SK-N-SH treated with all-trans-retinoic acid at 6 μM for 48 hours (cell line): ENCODE measurements at regions not wholly inside any gene's neighbourhood (a gene's known extent, or its start where the extent isn't known, plus 50 kb on each side); places are given as distances from the start of the nearest gene placed in this dataset.

Experiments used
- BACH2 ChIP-seq: fragments of 250-450 bp; sonication (Bioruptor Pico); IDR thresholded peaks from 2 replicates; pipeline ENCODE4 v1.9.0; 2021; ENCODE audit warnings: mild to moderate bottlenecking, borderline replicate concordance
- CSDC2 ChIP-seq: fragments of 250-450 bp; sonication (Bioruptor Pico); IDR thresholded peaks from 2 replicates; pipeline ENCODE4 v1.5.0; 2020; ENCODE audit warnings: mild to moderate bottlenecking, moderate library complexity
- PPARA ChIP-seq: fragments of 250-450 bp; sonication (Bioruptor Pico); IDR thresholded peaks from 2 replicates; pipeline ENCODE4 v1.5.0; 2020; ENCODE audit warnings: mild to moderate bottlenecking, borderline replicate concordance
- RARB ChIP-seq: fragments of 250-450 bp; sonication (Bioruptor Pico); IDR thresholded peaks from 2 replicates; pipeline ENCODE4 v1.8.0; 2021; ENCODE audit warnings: mild to moderate bottlenecking, moderate library complexity
- TCF4 ChIP-seq: fragments of 250-450 bp; sonication (Bioruptor Pico); IDR thresholded peaks from 2 replicates; pipeline ENCODE4 v1.8.0; 2021; ENCODE audit warnings: mild to moderate bottlenecking, moderate library complexity, borderline replicate concordance
- ZC3H10 ChIP-seq: fragments of 250-450 bp; sonication (Bioruptor Pico); IDR thresholded peaks from 2 replicates; pipeline ENCODE4 v1.5.1; 2021; ENCODE audit warnings: mild to moderate bottlenecking, moderate library complexity
- ZFP30 ChIP-seq: fragments of 450-650 bp; formaldehyde crosslinking; IDR thresholded peaks from 2 replicates; pipeline ENCODE4 v1.5.0; 2022; ENCODE audit warnings: mild to moderate bottlenecking, moderate library complexity
- ZNF565 ChIP-seq: fragments of 450-650 bp; formaldehyde crosslinking; conservative IDR thresholded peaks from 2 replicates; pipeline ENCODE4 v1.5.0; 2020; ENCODE audit warnings: low read depth, mild to moderate bottlenecking, moderate library complexity
- ZNF8 ChIP-seq: fragments of 450-650 bp; formaldehyde crosslinking; IDR thresholded peaks from 2 replicates; pipeline ENCODE4 v1.5.0; 2020; ENCODE audit warnings: mild to moderate bottlenecking, moderate library complexity
- TF ChIP-seq, protein P1 (sequence below): fragments of 250-450 bp; sonication (Bioruptor Pico); IDR thresholded peaks from 2 replicates; pipeline ENCODE4 v1.5.1; 2020; ENCODE audit warnings: low read depth, mild to moderate bottlenecking, moderate library complexity
- TF ChIP-seq, protein P2 (sequence below): fragments of 250-450 bp; sonication (Bioruptor Pico); IDR thresholded peaks from 2 replicates; pipeline ENCODE4 v1.8.0; 2021; ENCODE audit warnings: low read depth, mild to moderate bottlenecking, moderate library complexity, borderline replicate concordance
- TF ChIP-seq, protein P3 (sequence below): fragments of 250-450 bp; sonication (Bioruptor Pico); IDR thresholded peaks from 2 replicates; pipeline ENCODE4 v1.8.0; 2020; ENCODE audit warnings: mild to moderate bottlenecking, moderate library complexity, borderline replicate concordance
- TF ChIP-seq, protein P4 (sequence below): fragments of 250-450 bp; sonication (Bioruptor Pico); IDR thresholded peaks from 2 replicates; pipeline ENCODE4 v1.5.1; 2021; ENCODE audit warnings: mild to moderate bottlenecking, moderate library complexity

DNA sequence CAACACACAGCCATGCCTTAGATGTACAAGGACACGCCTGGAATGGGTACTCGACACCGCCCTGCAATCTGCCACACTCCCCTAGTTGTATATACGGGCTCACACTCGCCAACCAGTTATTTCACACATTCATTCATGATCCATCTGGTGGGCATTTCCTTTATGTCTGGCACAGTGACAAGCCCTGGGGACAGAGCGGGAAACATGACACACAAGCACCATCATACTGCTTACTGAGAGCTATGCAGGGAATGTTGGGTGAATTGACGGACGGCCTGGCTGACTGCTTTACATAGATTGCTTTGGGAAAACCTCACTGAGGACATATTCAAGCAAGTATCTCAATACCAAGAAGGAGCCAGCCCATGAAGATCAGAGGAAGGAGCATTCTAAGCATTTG, 448.0 kb upstream of the SPRED2 start:
- TF ChIP-seq RARB = no peak
- TF ChIP-seq ZFP30 = no peak
- no peak for TF ChIP-seq BACH2 (CRISPR knock-in tag)
- no peak for TF ChIP-seq ZNF8 (CRISPR knock-in tag)
- TF ChIP-seq, protein P1, sequence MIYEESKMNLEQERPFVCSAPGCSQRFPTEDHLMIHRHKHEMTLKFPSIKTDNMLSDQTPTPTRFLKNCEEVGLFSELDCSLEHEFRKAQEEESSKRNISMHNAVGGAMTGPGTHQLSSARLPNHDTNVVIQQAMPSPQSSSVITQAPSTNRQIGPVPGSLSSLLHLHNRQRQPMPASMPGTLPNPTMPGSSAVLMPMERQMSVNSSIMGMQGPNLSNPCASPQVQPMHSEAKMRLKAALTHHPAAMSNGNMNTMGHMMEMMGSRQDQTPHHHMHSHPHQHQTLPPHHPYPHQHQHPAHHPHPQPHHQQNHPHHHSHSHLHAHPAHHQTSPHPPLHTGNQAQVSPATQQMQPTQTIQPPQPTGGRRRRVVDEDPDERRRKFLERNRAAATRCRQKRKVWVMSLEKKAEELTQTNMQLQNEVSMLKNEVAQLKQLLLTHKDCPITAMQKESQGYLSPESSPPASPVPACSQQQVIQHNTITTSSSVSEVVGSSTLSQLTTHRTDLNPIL (CRISPR knock-in tag) = no peak
- TF ChIP-seq, protein P2, sequence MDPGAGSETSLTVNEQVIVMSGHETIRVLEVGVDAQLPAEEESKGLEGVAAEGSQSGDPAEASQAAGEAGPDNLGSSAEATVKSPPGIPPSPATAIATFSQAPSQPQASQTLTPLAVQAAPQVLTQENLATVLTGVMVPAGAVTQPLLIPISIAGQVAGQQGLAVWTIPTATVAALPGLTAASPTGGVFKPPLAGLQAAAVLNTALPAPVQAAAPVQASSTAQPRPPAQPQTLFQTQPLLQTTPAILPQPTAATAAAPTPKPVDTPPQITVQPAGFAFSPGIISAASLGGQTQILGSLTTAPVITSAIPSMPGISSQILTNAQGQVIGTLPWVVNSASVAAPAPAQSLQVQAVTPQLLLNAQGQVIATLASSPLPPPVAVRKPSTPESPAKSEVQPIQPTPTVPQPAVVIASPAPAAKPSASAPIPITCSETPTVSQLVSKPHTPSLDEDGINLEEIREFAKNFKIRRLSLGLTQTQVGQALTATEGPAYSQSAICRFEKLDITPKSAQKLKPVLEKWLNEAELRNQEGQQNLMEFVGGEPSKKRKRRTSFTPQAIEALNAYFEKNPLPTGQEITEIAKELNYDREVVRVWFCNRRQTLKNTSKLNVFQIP (CRISPR knock-in tag) = no peak
- TF ChIP-seq, protein P3, sequence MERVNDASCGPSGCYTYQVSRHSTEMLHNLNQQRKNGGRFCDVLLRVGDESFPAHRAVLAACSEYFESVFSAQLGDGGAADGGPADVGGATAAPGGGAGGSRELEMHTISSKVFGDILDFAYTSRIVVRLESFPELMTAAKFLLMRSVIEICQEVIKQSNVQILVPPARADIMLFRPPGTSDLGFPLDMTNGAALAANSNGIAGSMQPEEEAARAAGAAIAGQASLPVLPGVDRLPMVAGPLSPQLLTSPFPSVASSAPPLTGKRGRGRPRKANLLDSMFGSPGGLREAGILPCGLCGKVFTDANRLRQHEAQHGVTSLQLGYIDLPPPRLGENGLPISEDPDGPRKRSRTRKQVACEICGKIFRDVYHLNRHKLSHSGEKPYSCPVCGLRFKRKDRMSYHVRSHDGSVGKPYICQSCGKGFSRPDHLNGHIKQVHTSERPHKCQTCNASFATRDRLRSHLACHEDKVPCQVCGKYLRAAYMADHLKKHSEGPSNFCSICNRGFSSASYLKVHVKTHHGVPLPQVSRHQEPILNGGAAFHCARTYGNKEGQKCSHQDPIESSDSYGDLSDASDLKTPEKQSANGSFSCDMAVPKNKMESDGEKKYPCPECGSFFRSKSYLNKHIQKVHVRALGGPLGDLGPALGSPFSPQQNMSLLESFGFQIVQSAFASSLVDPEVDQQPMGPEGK (CRISPR knock-in tag) = no peak
- no peak for TF ChIP-seq TCF4
- no peak for TF ChIP-seq CSDC2
- TF ChIP-seq ZNF565 = no peak
- no peak for TF ChIP-seq PPARA (CRISPR knock-in tag)
- no peak for TF ChIP-seq ZC3H10 (CRISPR knock-in tag)
- TF ChIP-seq, protein P4, sequence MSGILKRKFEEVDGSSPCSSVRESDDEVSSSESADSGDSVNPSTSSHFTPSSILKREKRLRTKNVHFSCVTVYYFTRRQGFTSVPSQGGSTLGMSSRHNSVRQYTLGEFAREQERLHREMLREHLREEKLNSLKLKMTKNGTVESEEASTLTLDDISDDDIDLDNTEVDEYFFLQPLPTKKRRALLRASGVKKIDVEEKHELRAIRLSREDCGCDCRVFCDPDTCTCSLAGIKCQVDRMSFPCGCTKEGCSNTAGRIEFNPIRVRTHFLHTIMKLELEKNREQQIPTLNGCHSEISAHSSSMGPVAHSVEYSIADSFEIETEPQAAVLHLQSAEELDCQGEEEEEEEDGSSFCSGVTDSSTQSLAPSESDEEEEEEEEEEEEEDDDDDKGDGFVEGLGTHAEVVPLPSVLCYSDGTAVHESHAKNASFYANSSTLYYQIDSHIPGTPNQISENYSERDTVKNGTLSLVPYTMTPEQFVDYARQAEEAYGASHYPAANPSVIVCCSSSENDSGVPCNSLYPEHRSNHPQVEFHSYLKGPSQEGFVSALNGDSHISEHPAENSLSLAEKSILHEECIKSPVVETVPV = no peak
